ENCODE measurements at regions not wholly inside any gene's neighbourhood (a gene's known extent, or its start where the extent isn't known, plus 50 kb on each side); places are given as distances from the start of the nearest gene placed in this dataset.

GRCh38 chr13:74646091-74646490 lies 511.9 kb upstream of the KLF12 start:
- no peaks in the 10 kb centered on the region for H3K36me3 ChIP-seq
- no peaks in the 10 kb centered on the region for H3K27me3 ChIP-seq
- no peaks in the 10 kb centered on the region for H3K9me3 ChIP-seq
- WGBS: 75% methylated on average over 3 of the region's 3 CpGs
- no peak for DNase-seq (ENCODE audit: extremely low spot score)
- H3K27ac ChIP-seq (replicated peaks in 1 of 4): no peak overlapping the region
- intact Hi-C loops (cut with DNase I): no loop called here
- H3K4me1 ChIP-seq: no peaks in the 10 kb centered on the region
- no peak overlapping the region for H3K4me3 ChIP-seq
- TF ChIP-seq EP300 (IDR thresholded peaks at IDR 0.05) (no peak), POLR2AphosphoS5 (IDR thresholded peaks at IDR 0.05) (no peak), POLR2A (IDR thresholded peaks at IDR 0.05; ENCODE audit: low read depth) (no peak), CTCF (IDR thresholded peaks at IDR 0.05) (no peak)

DNA sequence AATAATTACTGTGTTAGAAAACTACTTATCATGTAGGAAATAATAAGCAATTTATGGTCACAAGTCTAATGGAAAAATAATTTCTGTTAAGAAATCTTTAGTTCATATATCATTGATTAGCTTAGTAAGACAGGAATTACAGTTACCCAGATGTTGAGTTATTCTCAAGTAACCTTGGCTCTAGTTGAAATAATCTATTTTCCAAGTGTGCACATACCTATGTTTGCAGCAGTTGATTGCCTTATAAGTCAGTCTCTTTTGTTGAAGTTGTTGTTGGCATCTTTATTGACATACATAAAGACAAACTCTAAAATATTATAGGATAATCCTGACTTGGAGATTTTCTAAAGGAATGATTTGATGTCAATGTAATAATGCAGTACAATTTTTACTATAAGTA lies 511.4 kb upstream of the KLF12 start:
- Histone ChIP-seq H3K27me3 (no peaks in the 10 kb centered on the region), H3K4me1 (no peaks in the 10 kb centered on the region), H3K36me3 (no peaks in the 10 kb centered on the region), H3K9me3 (no peaks in the 10 kb centered on the region), H3K4me3 (no peak overlapping the region), H3K27ac (replicated peaks in 1 of 4) (no peak overlapping the region)
- DNase-seq (ENCODE audit: extremely low spot score): no peak
- intact Hi-C loops (cut with DNase I): no loop called here
- TF ChIP-seq POLR2A (IDR thresholded peaks at IDR 0.05; ENCODE audit: low read depth) (no peak), EP300 (IDR thresholded peaks at IDR 0.05) (no peak), POLR2AphosphoS5 (IDR thresholded peaks at IDR 0.05) (no peak), CTCF (IDR thresholded peaks at IDR 0.05) (no peak)

DNA sequence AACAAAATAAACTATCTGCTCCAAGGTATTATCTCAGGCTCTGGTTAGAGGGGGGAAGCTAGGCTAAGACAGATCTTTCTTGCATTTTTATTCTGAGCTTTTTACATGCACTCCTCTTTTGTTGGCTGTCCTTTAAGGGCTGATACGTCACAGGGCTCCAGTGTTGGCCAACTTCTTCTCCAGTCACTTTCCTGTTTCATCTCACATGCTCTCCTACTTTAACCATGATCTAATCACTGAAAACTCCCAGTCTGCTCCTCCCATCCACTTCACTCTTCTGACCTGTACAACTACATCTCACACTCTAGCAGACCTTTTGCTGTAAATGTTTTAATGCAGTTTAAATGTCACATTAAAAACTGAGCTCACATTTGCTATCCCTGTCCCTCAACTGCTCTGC lies 510.0 kb upstream of the KLF12 start:
- intact Hi-C loops (cut with DNase I): no loop called here
- Histone ChIP-seq H3K4me1 (no peaks in the 10 kb centered on the region), H3K27me3 (no peaks in the 10 kb centered on the region), H3K9me3 (no peaks in the 10 kb centered on the region), H3K36me3 (no peaks in the 10 kb centered on the region), H3K27ac (replicated peaks in 1 of 4) (no peak overlapping the region), H3K4me3 (no peak overlapping the region)
- no peak for DNase-seq (ENCODE audit: extremely low spot score)
- no peak for TF ChIP-seq EP300 (IDR thresholded peaks at IDR 0.05)
- TF ChIP-seq POLR2AphosphoS5 (IDR thresholded peaks at IDR 0.05): no peak
- TF ChIP-seq POLR2A (IDR thresholded peaks at IDR 0.05; ENCODE audit: low read depth): no peak
- TF ChIP-seq CTCF (IDR thresholded peaks at IDR 0.05): no peak
- 61% methylated on average over 1 of the region's 1 CpG for WGBS

DNA sequence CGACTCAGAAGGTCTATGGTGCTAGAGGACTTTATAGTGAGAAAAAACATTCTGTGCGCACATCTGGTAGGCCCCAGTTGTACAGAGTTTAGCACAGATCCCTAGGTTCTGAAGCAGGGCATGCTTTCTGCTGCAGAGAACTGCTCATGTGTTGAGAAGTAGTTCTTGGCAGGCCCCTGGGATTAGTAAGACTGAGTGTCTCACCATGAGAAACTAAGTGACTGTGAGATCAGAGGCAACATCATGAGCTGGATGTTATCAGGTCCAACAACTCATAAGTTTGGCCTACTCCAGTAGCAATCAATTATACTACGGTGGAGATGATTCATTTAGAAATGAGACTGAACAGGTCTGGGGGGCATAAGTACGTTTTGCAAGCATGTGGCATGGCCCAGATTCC lies 507.4 kb upstream of the KLF12 start:
- Histone ChIP-seq H3K4me3 (no peak overlapping the region), H3K4me1 (no peaks in the 10 kb centered on the region), H3K27me3 (no peaks in the 10 kb centered on the region), H3K36me3 (no peaks in the 10 kb centered on the region), H3K27ac (replicated peaks in 1 of 4) (no peak overlapping the region), H3K9me3 (no peaks in the 10 kb centered on the region)
- WGBS: 90% methylated on average over 4 of the region's 4 CpGs
- intact Hi-C loops (cut with DNase I): no loop called here
- DNase-seq (ENCODE audit: extremely low spot score): no peak
- TF ChIP-seq POLR2AphosphoS5 (IDR thresholded peaks at IDR 0.05) (no peak), CTCF (IDR thresholded peaks at IDR 0.05) (no peak)

DNA sequence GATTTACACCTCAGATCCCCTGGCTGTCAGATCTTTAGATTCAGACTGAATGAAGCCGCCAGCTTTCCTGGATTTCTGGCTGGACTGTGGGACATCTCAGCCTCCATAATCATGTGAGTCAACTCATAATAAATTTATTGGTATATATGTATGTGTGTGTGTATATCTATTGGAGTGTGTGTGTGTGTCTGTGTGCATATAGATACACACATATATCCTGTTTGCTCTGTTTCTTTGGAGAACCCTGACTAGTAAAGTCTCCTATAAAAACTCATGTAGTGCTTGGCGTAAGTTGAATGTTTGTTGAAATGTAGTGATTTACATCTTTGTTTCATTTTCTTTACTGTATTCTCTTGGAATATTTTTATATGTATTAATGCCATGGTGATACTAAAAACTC lies 499.5 kb upstream of the KLF12 start:
- Histone ChIP-seq H3K4me3 (no peak overlapping the region), H3K36me3 (no peaks in the 10 kb centered on the region), H3K4me1 (no peaks in the 10 kb centered on the region), H3K27ac (replicated peaks in 1 of 4) (no peak overlapping the region), H3K27me3 (no peaks in the 10 kb centered on the region), H3K9me3 (no peaks in the 10 kb centered on the region)
- TF ChIP-seq POLR2AphosphoS5 (IDR thresholded peaks at IDR 0.05) (no peak), EP300 (IDR thresholded peaks at IDR 0.05) (no peak)
- WGBS: 96% methylated on average over 2 of the region's 2 CpGs
- DNase-seq (ENCODE audit: extremely low spot score): no peak
- intact Hi-C loops (cut with DNase I): no loop called here
